ENCODE measurements at regions not wholly inside any gene's neighbourhood (a gene's known extent, or its start where the extent isn't known, plus 50 kb on each side); places are given as distances from the start of the nearest gene placed in this dataset.

GRCh38 chr3:194003114-194004057, 132.6 kb upstream of the HES1 start:
- TF ChIP-seq CTCF (conservative IDR thresholded peaks at IDR 0.05) = no peak
- H3K27ac ChIP-seq = peak overlapping the region; percentile 82

- no peak overlapping the region for H3K27ac ChIP-seq
- no peak for TF ChIP-seq CTCF (conservative IDR thresholded peaks at IDR 0.05)
These were observed 129.9 kb upstream of the HES1 start for GRCh38 chr3:194005930-194006501.

- no peak for TF ChIP-seq CTCF (conservative IDR thresholded peaks at IDR 0.05)
- H3K27ac ChIP-seq = no peak overlapping the region
These were observed 128.2 kb upstream of the HES1 start for GRCh38 chr3:194007592-194008337.

GRCh38 chr3:194009019-194009418, 126.9 kb upstream of the HES1 start:
- H3K27ac ChIP-seq = no peak overlapping the region
- no peak for TF ChIP-seq CTCF (conservative IDR thresholded peaks at IDR 0.05)

GRCh38 chr3:194009892-194010533, 125.9 kb upstream of the HES1 start:
- TF ChIP-seq CTCF (conservative IDR thresholded peaks at IDR 0.05) = no peak
- H3K27ac ChIP-seq = no peak overlapping the region

- no peak overlapping the region for H3K27ac ChIP-seq
- TF ChIP-seq CTCF (conservative IDR thresholded peaks at IDR 0.05) = no peak
These were observed 124.1 kb upstream of the HES1 start for GRCh38 chr3:194011807-194012206.

GRCh38 chr3:194013928-194014327, 122.0 kb upstream of the HES1 start:
- H3K27ac ChIP-seq = no peak overlapping the region
- no peak for TF ChIP-seq CTCF (conservative IDR thresholded peaks at IDR 0.05)

All from VCaP (cell line).